ENCODE measurements at regions not wholly inside any gene's neighbourhood (a gene's known extent, or its start where the extent isn't known, plus 50 kb on each side); places are given as distances from the start of the nearest gene placed in this dataset.
"Not testable (repeated sequence)": the region's sequence is repeated elsewhere in the genome, so short reads cannot be mapped to it uniquely, and the experiment has no call there.

DNA sequence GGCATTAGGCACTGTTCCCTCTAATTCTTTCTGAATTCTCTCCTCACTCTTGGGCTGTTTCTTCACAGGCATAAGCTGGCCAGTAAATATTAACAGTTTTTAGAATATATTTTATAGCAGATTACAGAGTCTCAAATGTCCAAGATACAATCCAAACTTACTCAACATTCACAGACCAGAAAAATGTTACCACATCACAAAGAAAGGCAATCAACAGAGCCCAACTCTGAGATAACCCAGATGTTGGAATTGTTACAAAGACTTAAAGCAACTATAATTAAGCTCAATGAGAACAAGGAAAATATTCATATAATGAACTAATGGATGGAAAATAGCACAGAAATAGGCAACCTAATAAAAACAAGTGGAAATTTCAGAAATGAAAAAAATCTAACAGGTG, 401.1 kb upstream of the RGMB start:
- Mint-ChIP-seq H3K9me3 (ENCODE audit: unreplicated experiment) (no peaks in the 10 kb centered on the region), H3K27me3 (ENCODE audit: unreplicated experiment) (no peaks in the 10 kb centered on the region), H3K27ac (ENCODE audit: unreplicated experiment) (no peak overlapping the region), H3K36me3 (ENCODE audit: low read depth, unreplicated experiment) (no peaks in the 10 kb centered on the region), H3K4me3 (ENCODE audit: unreplicated experiment) (no peak overlapping the region), H3K4me1 (ENCODE audit: unreplicated experiment) (no peaks in the 10 kb centered on the region)
- TF ChIP-seq, protein P1, sequence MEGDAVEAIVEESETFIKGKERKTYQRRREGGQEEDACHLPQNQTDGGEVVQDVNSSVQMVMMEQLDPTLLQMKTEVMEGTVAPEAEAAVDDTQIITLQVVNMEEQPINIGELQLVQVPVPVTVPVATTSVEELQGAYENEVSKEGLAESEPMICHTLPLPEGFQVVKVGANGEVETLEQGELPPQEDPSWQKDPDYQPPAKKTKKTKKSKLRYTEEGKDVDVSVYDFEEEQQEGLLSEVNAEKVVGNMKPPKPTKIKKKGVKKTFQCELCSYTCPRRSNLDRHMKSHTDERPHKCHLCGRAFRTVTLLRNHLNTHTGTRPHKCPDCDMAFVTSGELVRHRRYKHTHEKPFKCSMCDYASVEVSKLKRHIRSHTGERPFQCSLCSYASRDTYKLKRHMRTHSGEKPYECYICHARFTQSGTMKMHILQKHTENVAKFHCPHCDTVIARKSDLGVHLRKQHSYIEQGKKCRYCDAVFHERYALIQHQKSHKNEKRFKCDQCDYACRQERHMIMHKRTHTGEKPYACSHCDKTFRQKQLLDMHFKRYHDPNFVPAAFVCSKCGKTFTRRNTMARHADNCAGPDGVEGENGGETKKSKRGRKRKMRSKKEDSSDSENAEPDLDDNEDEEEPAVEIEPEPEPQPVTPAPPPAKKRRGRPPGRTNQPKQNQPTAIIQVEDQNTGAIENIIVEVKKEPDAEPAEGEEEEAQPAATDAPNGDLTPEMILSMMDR (IDR thresholded peaks at IDR 0.05; ENCODE audit: unreplicated experiment), result no peak
- no peak for DNase-seq (ENCODE audit: low spot score)

DNA sequence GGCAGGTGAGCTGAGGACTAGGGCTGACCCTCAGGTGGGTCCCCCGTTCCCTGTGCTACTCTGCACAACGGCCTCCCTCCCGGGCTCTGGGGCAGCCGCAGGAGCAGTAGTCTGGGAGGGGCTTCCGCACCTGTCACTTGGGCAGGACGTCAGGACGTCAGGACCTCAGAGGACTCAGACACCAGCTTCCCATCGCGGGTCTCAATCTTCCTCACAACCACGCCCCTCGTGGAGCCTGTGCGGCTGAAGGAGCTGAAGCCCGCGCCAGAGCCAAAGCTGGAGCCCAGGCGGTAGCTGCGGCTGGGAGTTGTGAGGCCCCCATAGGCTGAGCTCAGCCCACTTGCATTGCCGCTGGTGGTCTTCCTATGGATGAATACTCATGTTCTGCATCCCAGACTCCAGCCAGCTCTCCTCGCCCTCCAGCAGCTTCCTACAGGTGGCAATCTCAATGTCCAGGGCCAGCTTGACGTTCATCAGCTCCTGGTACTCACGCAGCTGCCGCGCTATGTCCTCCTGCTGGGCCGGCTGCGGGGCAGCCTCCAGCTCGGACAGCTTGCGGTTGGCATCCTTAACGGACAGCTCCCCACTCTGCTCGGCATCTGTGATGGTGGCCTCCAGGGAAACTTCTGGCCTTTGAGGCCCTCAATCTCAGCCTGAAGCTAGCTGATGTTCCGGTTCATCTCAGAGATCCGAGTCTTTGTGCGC, 381.4 kb upstream of the RGMB start:
- Mint-ChIP-seq H3K27me3 (ENCODE audit: unreplicated experiment) (no peaks in the 10 kb centered on the region), H3K4me3 (ENCODE audit: unreplicated experiment) (no peak overlapping the region), H3K27ac (ENCODE audit: unreplicated experiment) (no peak overlapping the region), H3K4me1 (ENCODE audit: unreplicated experiment) (no peaks in the 10 kb centered on the region), H3K9me3 (ENCODE audit: unreplicated experiment) (no peaks in the 10 kb centered on the region), H3K36me3 (ENCODE audit: low read depth, unreplicated experiment) (no peaks in the 10 kb centered on the region)
- no peak for DNase-seq (ENCODE audit: low spot score)
- TF ChIP-seq, protein P1 (IDR thresholded peaks at IDR 0.05; ENCODE audit: unreplicated experiment), result no peak

DNA sequence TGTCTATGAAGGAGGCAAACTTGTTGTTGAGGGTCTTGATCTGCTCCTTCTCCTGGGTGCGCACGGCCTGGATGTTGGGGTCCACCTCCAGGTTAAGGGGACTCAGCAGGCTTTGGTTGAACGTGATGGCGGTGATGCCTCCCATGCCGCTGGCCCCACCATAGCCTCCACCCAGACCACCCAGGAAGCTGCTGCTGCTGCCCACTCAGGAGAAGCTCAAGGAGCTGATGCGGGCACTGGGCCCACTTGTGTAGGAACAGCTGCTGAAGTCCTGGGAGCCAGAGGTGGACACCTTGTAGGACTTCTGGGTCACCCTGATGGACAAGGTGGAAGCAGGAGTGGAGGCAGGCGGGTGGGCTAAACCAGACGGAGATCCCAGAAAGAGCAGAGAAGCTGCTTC, 380.3 kb upstream of the RGMB start:
- not testable (repeated sequence) for H3K9me3 Mint-ChIP-seq (ENCODE audit: unreplicated experiment); H3K4me3 Mint-ChIP-seq (ENCODE audit: unreplicated experiment); H3K36me3 Mint-ChIP-seq (ENCODE audit: low read depth, unreplicated experiment); H3K4me1 Mint-ChIP-seq (ENCODE audit: unreplicated experiment); DNase-seq (ENCODE audit: low spot score); H3K27ac Mint-ChIP-seq (ENCODE audit: unreplicated experiment); H3K27me3 Mint-ChIP-seq (ENCODE audit: unreplicated experiment)

DNA sequence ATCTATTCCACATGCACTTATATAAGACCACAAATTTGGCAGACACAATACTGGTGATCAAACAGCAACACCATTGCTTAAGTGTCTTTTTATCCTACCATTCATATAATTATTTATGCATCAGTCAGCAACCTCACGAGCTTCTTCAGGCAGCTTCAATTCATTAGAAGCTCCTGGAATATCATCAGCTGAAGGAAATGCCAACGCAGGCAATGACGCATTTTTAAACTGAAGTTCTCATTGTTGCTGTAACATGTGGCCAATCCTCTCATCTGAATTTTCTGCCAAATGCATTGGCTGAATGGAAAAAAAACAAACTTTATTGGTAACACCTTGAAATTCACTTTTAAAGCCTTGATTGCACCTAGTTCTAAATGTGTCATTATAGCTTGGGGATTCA, 376.4 kb upstream of the RGMB start:
- Mint-ChIP-seq H3K27ac (ENCODE audit: unreplicated experiment) (no peak overlapping the region), H3K27me3 (ENCODE audit: unreplicated experiment) (no peaks in the 10 kb centered on the region), H3K4me1 (ENCODE audit: unreplicated experiment) (no peaks in the 10 kb centered on the region), H3K4me3 (ENCODE audit: unreplicated experiment) (no peak overlapping the region), H3K9me3 (ENCODE audit: unreplicated experiment) (no peaks in the 10 kb centered on the region), H3K36me3 (ENCODE audit: low read depth, unreplicated experiment) (no peaks in the 10 kb centered on the region)
- TF ChIP-seq, protein P1 (IDR thresholded peaks at IDR 0.05; ENCODE audit: unreplicated experiment), result no peak
- no peak for DNase-seq (ENCODE audit: low spot score)

GRCh38 chr5:98398465-98398864, 375.0 kb upstream of the RGMB start:
- Mint-ChIP-seq H3K4me3 (ENCODE audit: unreplicated experiment) (no peak overlapping the region), H3K36me3 (ENCODE audit: low read depth, unreplicated experiment) (no peaks in the 10 kb centered on the region), H3K27me3 (ENCODE audit: unreplicated experiment) (no peaks in the 10 kb centered on the region)

More at GRCh38 chr5:98398465-98398864, 375.0 kb upstream of the RGMB start:
- Mint-ChIP-seq H3K9me3 (ENCODE audit: unreplicated experiment) (no peaks in the 10 kb centered on the region), H3K4me1 (ENCODE audit: unreplicated experiment) (no peaks in the 10 kb centered on the region), H3K27ac (ENCODE audit: unreplicated experiment) (no peak overlapping the region)
- TF ChIP-seq, protein P1 (IDR thresholded peaks at IDR 0.05; ENCODE audit: unreplicated experiment), result no peak
- DNase-seq (ENCODE audit: low spot score), result no peak

All from endothelial cell (in vitro differentiated cells).